ENCODE measurements at regions not wholly inside any gene's neighbourhood (a gene's known extent, or its start where the extent isn't known, plus 50 kb on each side); places are given as distances from the start of the nearest gene placed in this dataset.
"Not testable (repeated sequence)": the region's sequence is repeated elsewhere in the genome, so short reads cannot be mapped to it uniquely, and the experiment has no call there.

DNA sequence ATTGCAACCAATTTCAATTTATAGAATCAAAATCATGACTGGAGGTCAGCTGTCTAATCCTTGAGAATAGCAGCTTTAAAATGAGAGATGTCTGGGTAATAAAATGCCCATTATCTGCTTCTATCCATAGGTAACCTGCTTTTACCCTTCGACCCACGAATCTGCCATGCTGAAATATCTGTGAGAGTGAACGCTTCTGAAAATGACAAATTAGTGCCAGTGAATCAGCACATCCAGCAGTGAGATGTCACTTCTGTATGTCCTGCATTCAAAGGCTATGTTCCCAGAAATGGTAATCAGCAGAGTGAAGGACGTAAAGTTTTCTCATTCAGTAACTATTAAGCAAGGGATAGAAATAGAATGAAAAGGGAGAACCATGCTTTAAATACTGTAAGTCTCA is 532.4 kb upstream of the ITGA1 start:
- no peak for DNase-seq

GRCh38 chr5:52262844-52263243 is 524.9 kb upstream of the ITGA1 start:
- no peak for DNase-seq

GRCh38 chr5:52269401-52269800 is 518.3 kb upstream of the ITGA1 start:
- DNase-seq: no peak

DNA sequence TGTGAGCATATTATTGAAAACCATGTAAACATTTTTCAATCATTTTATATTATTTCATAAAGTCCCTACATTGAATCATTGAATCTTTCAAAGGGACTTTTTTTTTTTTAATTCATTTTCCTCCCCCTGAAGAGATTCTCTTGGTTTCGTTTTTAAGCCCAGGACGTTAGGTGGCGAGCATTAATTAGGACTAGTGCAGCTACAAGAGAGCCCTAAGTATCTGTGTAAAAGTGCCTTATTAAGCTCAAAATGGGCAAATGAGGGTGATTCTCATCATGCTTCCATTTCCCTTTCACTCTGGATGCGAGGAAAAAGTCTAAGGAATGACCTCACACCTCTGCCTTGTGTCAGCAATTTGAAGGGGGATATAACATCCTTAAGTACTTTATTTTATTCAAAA is 517.9 kb upstream of the ITGA1 start:
- peak; percentile 1 for DNase-seq

DNA sequence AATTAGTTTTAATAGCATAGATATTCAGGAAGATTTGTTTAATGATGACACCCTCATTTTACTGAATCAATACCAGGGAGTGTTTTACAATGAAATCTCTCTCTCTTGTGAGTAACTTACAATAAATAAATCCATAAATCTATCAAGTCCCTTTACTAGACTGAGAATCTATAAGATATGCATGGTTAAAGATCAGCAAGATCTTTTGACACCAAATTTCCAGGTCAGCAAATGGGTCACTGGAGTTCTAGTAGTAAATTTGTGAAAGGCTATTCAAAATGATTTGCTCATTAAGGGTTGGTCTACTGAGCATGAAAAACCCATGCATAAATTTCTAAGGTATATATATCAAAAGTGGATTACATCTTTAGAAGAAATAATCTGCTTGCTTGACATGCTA is 512.1 kb upstream of the ITGA1 start:
- no peak for DNase-seq

GRCh38 chr5:52277101-52277500 is 510.6 kb upstream of the ITGA1 start:
- DNase-seq: no peak

- no peak for DNase-seq
Measured at GRCh38 chr5:52282647-52283046, 505.1 kb upstream of the ITGA1 start.

DNA sequence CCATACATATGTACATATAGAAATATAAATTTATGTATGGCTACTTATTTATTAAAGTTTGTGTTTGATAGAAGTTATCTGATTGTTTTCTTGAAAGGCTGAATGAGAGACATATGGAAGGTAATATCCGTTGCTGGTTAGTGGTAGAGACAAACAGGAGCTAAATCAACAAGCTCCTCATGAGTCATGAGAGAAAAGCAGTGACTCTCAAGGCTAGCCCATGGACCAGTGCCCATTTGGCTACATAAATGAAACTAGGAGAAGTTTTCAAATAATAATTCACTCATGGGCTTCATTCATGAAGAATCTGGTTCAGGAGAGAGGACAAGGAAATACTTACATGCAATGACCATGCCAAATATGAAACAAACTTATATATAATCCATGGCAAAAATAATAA is 504.5 kb upstream of the ITGA1 start:
- no peak for DNase-seq

- no peak for DNase-seq
Measured at GRCh38 chr5:52300703-52301372, 486.9 kb upstream of the ITGA1 start.

DNA sequence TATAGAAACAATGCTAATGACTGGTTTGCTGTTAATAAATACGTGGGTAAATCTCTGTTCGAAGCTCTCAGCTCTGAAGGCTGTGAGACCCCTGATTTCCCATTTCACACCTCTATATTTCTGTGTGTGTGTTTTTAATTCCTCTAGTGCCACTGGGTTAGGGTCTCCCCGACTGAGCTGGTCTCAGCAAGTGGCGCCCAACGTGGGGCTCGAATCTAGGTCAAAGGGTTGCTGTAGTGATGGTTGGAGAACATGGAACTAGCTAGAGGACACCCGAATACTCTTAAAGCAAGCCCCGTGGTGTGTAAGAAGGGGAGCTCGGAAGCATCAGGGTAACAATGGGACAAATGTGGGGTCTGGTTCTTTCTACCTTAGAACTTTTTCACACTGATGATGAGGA is 482.9 kb upstream of the ITGA1 start:
- not testable (repeated sequence) for DNase-seq

DNA sequence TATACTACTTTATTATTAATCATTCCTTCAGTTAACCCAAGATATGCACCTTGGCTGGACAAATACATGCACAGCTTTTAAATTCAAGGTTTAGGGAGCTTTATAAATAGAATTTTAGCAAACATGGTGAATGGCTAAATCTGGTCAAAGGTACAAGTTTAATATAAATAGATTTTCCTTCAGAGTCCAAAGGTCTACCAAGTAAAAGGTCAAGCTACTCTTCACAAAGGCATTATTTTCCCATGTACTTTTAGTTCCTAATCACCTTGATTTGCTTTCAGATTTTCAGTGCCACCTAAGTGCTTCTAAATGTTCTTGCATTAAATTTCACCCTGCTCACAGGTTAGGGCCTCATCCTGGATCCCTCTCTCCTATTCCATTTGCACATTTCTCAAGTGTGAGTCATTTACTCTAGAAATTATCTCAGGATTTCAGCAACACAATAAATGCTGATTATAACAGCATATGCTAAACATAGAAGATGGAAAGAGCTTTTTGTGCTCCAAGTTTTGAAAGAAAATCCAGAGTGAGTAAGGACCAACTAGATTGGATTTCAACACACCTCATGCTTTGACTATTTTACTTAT is 459.4 kb upstream of the ITGA1 start:
- DNase-seq: no peak

- DNase-seq: no peak
Measured at GRCh38 chr5:52331725-52332124, 456.0 kb upstream of the ITGA1 start.

DNA sequence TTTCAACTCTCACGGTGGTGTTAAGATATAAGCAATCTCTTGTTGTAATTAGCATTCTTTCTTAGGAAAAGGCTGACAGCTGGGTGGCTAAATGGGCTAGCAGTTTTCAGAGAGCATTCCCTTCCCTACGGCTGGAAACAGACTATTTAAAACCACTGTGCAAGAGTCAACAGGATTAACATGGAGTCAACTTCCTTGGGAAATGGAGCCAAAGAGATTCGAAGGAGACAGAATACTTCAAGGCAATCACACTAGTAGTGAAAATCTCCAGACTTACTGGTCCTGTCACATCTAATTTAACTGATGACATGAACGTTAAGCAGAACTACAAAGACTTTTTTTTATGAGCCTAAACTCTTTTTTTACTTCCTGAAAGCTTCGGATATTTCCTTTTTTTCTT is 453.3 kb upstream of the ITGA1 start:
- DNase-seq: peak; percentile 27

DNA sequence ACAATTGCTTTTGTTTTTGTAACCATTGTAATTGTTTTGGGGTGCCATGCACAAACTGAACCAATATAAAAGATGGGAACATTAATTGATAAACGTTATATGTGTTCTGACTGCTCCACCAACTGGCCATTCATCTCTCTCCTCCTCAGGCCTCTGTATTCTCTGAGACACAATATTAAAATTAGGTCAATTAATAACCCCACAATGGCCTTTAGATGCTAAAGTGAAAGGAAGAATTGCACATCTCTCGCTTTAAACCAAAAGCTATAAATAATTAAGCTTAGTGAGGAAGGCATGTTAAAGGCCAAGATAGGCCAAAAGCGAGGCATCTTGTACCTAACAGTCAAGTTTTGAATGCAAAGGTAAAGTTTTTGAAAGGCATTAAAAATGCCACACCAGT is 448.4 kb upstream of the ITGA1 start:
- DNase-seq: no peak

GRCh38 chr5:52342361-52342760 is 445.4 kb upstream of the ITGA1 start:
- DNase-seq: peak; percentile 12

- peak; percentile 38 for DNase-seq
Measured at GRCh38 chr5:52356311-52356918, 431.3 kb upstream of the ITGA1 start.

DNA sequence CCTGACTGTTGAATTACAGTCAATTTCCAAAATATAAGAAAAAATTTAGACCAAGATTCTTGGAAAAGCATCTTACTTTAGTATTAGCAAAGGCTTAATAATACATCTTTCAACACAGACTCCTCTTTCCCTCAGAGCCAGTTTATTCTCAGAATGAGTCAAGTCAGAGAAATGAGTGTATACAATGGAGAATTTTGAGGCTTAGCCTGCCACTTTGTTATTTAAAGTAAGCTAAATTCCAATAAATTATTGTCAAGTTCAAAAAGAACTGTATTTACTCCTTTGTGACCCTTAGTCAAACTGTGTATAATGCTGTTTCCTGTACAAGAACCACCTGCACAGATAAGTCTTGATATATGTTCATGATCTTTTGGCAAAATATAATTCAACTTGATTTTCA is 428.5 kb upstream of the ITGA1 start:
- DNase-seq: no peak

DNA sequence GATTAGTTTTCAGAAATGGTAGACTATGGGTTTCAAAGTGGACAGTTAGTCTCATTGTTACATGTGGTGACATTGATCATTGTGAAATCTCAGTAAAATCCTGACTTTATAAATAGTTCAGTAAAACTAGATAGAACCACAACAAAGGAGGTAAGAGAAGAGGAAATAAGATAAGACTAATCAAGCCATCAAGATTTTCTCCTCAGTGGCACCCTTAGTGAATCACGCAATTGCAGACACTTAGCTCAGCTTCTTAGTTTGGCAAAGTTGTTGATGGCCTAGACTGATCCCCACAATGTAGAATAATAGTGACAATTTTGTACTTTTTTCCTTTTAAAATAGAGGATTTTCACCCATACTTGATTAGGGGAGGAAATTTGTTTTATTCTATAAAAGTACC is 426.7 kb upstream of the ITGA1 start:
- no peak for DNase-seq

DNA sequence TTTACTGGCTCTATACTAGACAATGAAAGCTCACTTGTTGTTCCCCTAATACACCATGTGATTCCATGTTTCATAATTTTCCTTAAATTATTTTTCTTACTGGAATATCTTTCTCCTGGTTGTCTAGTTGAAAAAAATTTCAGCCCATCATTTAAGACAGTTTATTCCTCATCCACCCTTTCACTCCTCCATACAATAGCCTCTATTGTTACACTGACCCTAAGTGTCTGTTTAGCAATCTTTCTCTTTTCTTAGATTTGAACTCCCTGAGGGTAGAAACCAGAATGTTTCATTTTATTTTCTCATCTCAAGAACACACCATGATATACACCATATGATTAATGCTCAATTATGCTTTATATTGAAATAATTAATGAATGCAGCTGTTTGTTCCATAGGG is 413.4 kb upstream of the ITGA1 start:
- DNase-seq: no peak

DNA sequence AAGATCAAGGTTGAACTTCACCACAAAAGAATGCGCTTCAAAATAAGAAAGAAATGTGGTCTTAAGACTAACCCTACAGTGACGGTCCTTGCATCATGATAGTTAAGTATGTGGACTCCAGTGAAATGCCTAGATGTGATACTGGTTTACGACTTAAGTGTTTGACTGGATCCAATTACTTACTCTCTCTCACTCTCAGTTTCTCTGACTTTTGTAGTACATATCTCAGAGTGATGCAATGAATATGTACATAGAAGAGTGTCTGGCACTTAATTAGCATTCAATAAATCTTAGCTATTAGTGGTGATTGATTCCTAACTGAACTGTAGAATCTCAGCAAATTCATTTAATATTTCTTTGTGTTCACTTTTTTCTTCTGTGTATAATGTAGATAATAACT is 411.7 kb upstream of the ITGA1 start:
- DNase-seq: no peak

GRCh38 chr5:52376592-52376991 is 411.1 kb upstream of the ITGA1 start:
- DNase-seq: no peak

DNA sequence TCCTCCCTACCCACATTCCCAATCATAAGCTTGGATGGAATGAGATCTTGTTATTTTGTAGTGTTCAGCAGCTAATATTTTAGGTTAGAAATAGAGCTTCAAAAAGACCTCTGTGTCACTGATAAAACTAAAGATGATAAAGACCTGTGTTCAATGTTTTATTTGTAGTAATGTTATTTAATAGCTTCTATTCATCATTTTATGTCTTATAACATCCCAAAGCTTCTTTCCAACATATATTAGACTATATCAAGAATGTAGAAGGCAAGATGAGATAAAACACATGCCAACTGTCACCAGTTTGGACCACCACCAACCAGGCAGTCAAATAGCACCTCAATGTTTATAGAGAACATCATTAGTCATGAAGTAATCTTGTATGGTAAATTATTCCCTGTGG is 409.5 kb upstream of the ITGA1 start:
- DNase-seq: no peak

DNA sequence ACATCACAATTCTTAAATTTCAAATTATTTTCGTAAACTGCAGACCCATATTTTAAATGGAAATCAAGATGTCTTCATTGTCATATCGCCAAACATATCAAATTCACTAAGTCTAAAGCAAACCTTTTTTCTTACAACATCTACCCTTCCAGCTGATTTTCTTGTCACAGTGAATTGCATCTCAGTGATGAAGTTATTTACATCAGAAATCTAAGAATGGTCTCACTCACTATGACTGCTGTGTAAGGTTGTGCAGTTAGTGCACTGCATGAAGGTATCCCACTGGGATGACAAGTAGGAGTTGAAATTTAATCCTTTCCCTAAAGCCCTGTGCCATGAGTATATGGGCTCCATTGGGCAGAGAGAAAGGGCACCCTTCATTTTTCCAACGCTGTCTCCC is 399.4 kb upstream of the ITGA1 start:
- DNase-seq: no peak

DNA sequence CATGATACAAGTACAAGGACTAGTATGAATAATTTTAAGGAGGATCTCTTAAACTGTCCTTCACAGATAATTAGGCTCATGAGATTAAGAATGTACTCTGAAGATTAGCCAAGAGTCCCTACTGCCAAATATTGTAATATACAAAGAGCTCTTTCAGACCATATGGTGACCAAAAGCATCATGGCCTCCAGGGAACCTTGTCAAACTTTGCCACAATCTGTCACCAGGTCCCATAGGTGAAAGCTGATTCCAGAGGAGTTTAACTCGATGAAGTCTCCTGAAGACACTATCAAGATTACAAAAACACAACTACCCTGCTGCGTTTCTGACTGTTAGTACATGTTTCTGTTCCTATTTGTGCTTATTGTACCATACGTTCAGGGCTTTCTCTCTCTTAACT is 395.4 kb upstream of the ITGA1 start:
- DNase-seq: no peak
